Caco-2 (cell line): ENCODE measurements at regions not wholly inside any gene's neighbourhood (a gene's known extent, or its start where the extent isn't known, plus 50 kb on each side); places are given as distances from the start of the nearest gene placed in this dataset.

Source experiments
- BruUV-seq: library from RNA; stranded (reverse); fragments of 400-500 nt; replicated peaks from 2 replicates; lab custom pipeline; 2021; lab: Mats Ljungman, UMichigan
- CTCF ChIA-PET: fragments of 300-600 bp; sonication (Branson Sonifier 250); formaldehyde crosslinking; loops from one replicate; lab custom pipeline; 2022; ENCODE audit warnings: antibody characterized with exemption; lab: Charles Lee
- POLR2A ChIA-PET: fragments of 300-600 bp; sonication (Branson Sonifier 250); formaldehyde crosslinking; loops from one replicate; lab custom pipeline; 2022; ENCODE audit warnings: antibody characterized with exemption; lab: Charles Lee
- DNase-seq, 2 experiments: peaks; one replicate each; pipeline versions ENCODE4 v3.0.0 to v3.0.0-alpha.2; 2020 to 2022
- H3K27me3 ChIP-seq: replicated peaks from 2 replicates; pipeline ENCODE4 v1.6.0; 2011; ENCODE audit warnings: low read length; ENCODE audit not compliant: control insufficient read depth, insufficient read depth
- H3K36me3 ChIP-seq: 2 replicates; pipeline ENCODE4 v1.5.1; 2011; ENCODE audit warnings: low read length; ENCODE audit not compliant: control insufficient read depth, insufficient read depth
- H3K4me1 ChIP-seq: fragments of 250-450 bp; sonication (Bioruptor Pico); 2 replicates; pipeline ENCODE4 v1.5.1; 2020; ENCODE audit warnings: mild to moderate bottlenecking
- H3K4me3 ChIP-seq: 2 replicates; pipeline ENCODE4 v1.5.1; 2011; ENCODE audit warnings: low read depth, mild to moderate bottlenecking, control low read depth, low read length
- H3K9me3 ChIP-seq: fragments of 250-450 bp; sonication (Bioruptor Pico); 2 replicates; pipeline ENCODE4 v1.5.1; 2020; ENCODE audit warnings: mild to moderate bottlenecking, moderate library complexity
- H3K27ac Mint-ChIP-seq: one replicate; pipeline ENCODE4 v1.8.0; 2022; ENCODE audit warnings: mixed read lengths; ENCODE audit not compliant: unreplicated experiment
- H3K27me3 Mint-ChIP-seq: one replicate; pipeline ENCODE4 v1.8.0; 2022; ENCODE audit warnings: mixed read lengths; ENCODE audit not compliant: insufficient read depth, unreplicated experiment
- H3K36me3 Mint-ChIP-seq: one replicate; pipeline ENCODE4 v1.8.0; 2022; ENCODE audit warnings: mild to moderate bottlenecking, mixed read lengths; ENCODE audit not compliant: insufficient read depth, unreplicated experiment
- H3K4me1 Mint-ChIP-seq: one replicate; pipeline ENCODE4 v1.8.0; 2022; ENCODE audit warnings: low read depth, mixed read lengths; ENCODE audit not compliant: unreplicated experiment
- H3K4me3 Mint-ChIP-seq: one replicate; pipeline ENCODE4 v1.8.0; 2022; ENCODE audit warnings: mild to moderate bottlenecking, moderate library complexity, mixed read lengths; ENCODE audit not compliant: unreplicated experiment
- H3K9me3 Mint-ChIP-seq: one replicate; pipeline ENCODE4 v1.8.0; 2022; ENCODE audit warnings: mixed read lengths; ENCODE audit not compliant: unreplicated experiment
- intact Hi-C: fragments of 100-400 bp; cut with micrococcal nuclease; formaldehyde crosslinking; loops from one replicate; pipeline ENCODE4 v1.10.0; 2022; ENCODE audit not compliant: unreplicated experiment
- TF ChIP-seq, protein P1 (sequence below), 2 experiments: fragments of 200-600 bp in 1 of 2; IDR thresholded peaks; 1 replicate in 1 of 2; 2 replicates in 1 of 2; pipeline versions ENCODE4 v1.5.1 to v1.8.0; 2011 to 2022; ENCODE audit warnings: antibody characterized with exemption in 1 of 2, control low read depth in 1 of 2, inconsistent platforms in 1 of 2, low read depth in 1 of 2, low read length in 1 of 2, mild to moderate bottlenecking in 1 of 2, moderate library complexity in 1 of 2; ENCODE audit not compliant: insufficient read depth in 1 of 2, severe bottlenecking in 1 of 2, unreplicated experiment in 1 of 2

DNA sequence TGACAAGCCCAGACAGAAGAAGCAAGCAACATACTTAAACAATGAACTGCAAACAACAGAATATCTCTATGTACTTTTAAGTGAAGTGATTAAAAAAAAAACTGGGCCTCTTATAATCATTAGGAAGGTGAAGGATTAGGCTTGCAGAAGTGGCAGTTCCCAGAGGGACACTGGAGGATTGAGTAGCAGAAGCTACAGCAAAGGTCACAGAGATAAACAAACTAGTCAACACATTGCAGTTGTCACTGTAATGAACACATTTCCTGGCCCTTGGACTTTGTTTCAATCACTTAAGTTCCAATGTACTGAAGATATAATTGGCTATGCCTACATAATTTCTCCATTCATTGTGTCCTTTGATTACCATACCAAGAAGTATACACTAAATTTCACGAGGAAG lies 1498.8 kb downstream of the SLITRK5 start:
- Mint-ChIP-seq H3K27me3 (no peaks in the 10 kb centered on the region), H3K4me1 (no peaks in the 10 kb centered on the region), H3K36me3 (no peaks in the 10 kb centered on the region), H3K27ac (no peak overlapping the region), H3K9me3 (no peaks in the 10 kb centered on the region), H3K4me3 (no peak overlapping the region)
- ChIA-PET CTCF (no interaction called here), POLR2A (no interaction called here)
- DNase-seq, result no peak
- H3K9me3 ChIP-seq, result no peaks in the 10 kb centered on the region
- H3K36me3 ChIP-seq, result no peaks in the 10 kb centered on the region
- intact Hi-C loops, result no loop called here
- TF ChIP-seq, protein P1, sequence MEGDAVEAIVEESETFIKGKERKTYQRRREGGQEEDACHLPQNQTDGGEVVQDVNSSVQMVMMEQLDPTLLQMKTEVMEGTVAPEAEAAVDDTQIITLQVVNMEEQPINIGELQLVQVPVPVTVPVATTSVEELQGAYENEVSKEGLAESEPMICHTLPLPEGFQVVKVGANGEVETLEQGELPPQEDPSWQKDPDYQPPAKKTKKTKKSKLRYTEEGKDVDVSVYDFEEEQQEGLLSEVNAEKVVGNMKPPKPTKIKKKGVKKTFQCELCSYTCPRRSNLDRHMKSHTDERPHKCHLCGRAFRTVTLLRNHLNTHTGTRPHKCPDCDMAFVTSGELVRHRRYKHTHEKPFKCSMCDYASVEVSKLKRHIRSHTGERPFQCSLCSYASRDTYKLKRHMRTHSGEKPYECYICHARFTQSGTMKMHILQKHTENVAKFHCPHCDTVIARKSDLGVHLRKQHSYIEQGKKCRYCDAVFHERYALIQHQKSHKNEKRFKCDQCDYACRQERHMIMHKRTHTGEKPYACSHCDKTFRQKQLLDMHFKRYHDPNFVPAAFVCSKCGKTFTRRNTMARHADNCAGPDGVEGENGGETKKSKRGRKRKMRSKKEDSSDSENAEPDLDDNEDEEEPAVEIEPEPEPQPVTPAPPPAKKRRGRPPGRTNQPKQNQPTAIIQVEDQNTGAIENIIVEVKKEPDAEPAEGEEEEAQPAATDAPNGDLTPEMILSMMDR (IDR thresholded peaks at IDR 0.05; ENCODE audit: insufficient read depth in 1 of 2, low read depth in 1 of 2, low read length in 1 of 2, severe bottlenecking in 1 of 2, unreplicated experiment in 1 of 2), result no peak
- BruUV-seq, result no TSS peak
- H3K27me3 ChIP-seq, result no peaks in the 10 kb centered on the region
- no peak overlapping the region for H3K4me3 ChIP-seq
- H3K4me1 ChIP-seq, result no peaks in the 10 kb centered on the region

DNA sequence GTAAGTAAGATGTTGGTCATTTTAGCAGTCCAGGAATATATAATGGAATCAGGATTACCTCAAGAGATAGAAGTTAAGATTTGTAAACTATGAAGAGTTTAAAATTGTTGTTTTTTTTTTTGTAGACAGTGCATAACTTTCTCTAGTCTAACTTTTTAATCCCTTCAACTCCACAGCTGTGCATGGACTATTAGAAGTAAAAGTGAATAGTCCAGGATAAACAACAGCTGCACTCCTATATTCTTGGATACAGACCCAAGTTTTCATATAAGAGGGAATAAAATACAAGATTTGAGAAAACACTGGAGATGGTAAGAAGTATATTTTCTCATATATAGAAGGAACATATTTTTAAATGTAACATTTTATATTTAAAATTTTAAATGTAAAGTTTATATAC lies 1509.9 kb downstream of the SLITRK5 start:
- TF ChIP-seq, protein P1 (IDR thresholded peaks at IDR 0.05; ENCODE audit: insufficient read depth in 1 of 2, low read depth in 1 of 2, low read length in 1 of 2, severe bottlenecking in 1 of 2, unreplicated experiment in 1 of 2), result no peak
- Histone ChIP-seq H3K36me3 (no peaks in the 10 kb centered on the region), H3K9me3 (no peaks in the 10 kb centered on the region; the same call in 1 of the 2 replicates), H3K4me1 (no peaks in the 10 kb centered on the region), H3K27me3 (no peaks in the 10 kb centered on the region), H3K4me3 (no peak overlapping the region)
- H3K27ac Mint-ChIP-seq, result no peak overlapping the region
- CTCF ChIA-PET, result no interaction called here
- POLR2A ChIA-PET, result no interaction called here
- no peak overlapping the region for H3K4me3 Mint-ChIP-seq
- DNase-seq, result no peak
- H3K4me1 Mint-ChIP-seq, result no peaks in the 10 kb centered on the region
- H3K36me3 Mint-ChIP-seq, result no peaks in the 10 kb centered on the region
- intact Hi-C loops, result no loop called here
- BruUV-seq, result no TSS peak
- H3K9me3 Mint-ChIP-seq, result peaks cover 27% of the 10 kb centered on the region
- no peaks in the 10 kb centered on the region for H3K27me3 Mint-ChIP-seq

DNA sequence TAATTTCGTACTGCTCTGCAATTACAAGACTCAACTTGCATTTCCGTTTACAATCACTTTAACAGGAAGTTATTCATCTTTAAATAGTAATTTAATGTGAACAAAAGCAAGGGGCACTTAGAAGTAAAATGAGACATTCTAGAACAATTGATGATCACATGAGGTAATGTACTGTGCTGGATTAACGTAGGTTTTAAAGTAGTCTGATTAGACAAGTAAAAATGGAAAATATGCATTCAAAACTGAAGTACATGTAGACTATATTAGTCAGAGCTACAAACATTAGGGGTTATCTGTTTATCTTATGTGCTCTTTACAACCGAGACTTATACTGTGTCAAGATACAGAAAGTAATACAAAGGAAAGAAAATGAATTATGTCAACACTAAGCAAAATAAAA lies 1528.0 kb downstream of the SLITRK5 start:
- no peaks in the 10 kb centered on the region for H3K27me3 Mint-ChIP-seq
- Histone ChIP-seq H3K4me1 (no peaks in the 10 kb centered on the region), H3K27me3 (no peaks in the 10 kb centered on the region), H3K4me3 (no peak overlapping the region), H3K9me3 (no peaks in the 10 kb centered on the region), H3K36me3 (no peaks in the 10 kb centered on the region)
- intact Hi-C loops, result no loop called here
- H3K36me3 Mint-ChIP-seq, result peaks cover 6% of the 10 kb centered on the region
- ChIA-PET CTCF (no interaction called here), POLR2A (no interaction called here)
- no peak overlapping the region for H3K4me3 Mint-ChIP-seq
- no peaks in the 10 kb centered on the region for H3K4me1 Mint-ChIP-seq
- TF ChIP-seq, protein P1 (IDR thresholded peaks at IDR 0.05; ENCODE audit: insufficient read depth in 1 of 2, low read depth in 1 of 2, low read length in 1 of 2, severe bottlenecking in 1 of 2, unreplicated experiment in 1 of 2), result no peak
- DNase-seq, result no peak
- no peak overlapping the region for H3K27ac Mint-ChIP-seq
- no peaks in the 10 kb centered on the region for H3K9me3 Mint-ChIP-seq
- BruUV-seq, result no TSS peak
